ENCODE measurements at regions not wholly inside any gene's neighbourhood (a gene's known extent, or its start where the extent isn't known, plus 50 kb on each side); places are given as distances from the start of the nearest gene placed in this dataset.
"Not testable (repeated sequence)": the region's sequence is repeated elsewhere in the genome, so short reads cannot be mapped to it uniquely, and the experiment has no call there.

DNA sequence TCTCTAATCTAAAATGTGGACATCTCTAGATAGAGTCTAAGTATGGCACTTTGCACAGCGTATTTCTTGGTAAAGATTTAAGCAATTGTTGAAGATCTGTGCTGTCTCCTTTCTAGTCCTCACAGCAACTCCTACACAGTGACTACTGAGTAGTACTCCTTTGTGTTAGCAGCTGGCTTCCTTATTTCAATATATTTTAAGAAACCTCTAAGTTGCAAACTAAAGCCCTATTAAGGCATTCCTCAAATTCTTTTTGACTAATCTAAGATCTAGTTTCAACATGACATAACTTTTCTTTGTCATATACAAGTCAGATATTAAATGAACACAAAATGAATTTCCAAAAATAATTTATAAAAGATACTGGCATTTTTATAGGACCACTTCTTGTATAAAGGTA lies 121.8 kb upstream of the DNAJC10 start:
- no peak for DNase-seq (ENCODE audit: low spot score)

- DNase-seq (ENCODE audit: low spot score) = no peak
Measured at GRCh38 chr2:182595650-182596049, 120.4 kb upstream of the DNAJC10 start.

DNA sequence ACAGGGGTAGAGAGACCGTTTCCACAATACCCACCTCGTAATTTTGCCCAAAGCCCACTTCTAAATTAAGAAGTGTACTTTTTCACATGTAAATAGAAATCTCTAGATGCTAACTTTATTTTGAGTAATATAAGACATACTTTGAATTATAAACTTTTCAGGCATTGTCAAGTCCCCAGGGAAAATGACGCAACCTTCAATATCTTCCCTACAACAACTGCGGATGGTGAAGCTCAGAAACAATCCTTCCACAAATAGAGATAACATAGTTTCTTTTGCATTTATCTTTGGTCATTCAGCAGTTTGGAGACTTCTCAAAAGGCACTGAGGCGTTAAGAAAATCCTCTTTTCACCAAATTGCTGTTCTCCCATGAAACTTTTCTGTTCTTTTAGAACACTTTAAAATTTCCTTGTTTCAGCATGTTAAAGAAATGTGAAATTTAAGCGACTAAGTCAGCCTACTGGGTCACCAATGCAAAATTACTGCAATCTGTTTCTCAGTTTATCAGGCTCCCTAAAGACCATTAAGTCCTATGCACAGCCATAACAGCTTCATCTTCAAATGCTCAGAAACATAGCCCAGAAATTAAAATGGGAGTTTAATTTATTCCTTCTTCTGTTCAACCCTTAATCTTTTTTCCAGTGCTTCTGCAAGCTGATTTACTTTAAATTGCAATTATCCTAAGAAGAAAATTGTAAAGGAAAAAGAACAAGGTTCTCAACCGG lies 118.3 kb upstream of the DNAJC10 start:
- DNase-seq (ENCODE audit: low spot score) = no peak

DNA sequence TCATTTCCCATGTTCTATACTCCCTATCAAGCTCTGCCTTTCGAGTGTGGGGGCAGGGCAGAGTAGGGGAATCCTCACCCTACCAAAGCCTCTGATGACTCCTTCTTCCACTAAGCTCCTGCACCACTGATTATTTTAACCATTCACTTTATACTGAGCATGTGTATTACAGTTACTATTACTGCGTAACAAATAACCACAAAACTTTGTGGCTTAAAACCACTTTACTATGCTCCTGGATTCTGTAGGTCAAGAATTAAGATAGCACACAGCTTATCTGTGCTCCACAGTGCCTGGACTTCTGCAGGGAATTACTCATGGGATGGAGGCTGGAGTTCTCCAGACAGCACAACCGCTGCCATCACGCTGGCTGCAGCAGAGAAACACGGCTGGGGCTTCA lies 117.4 kb upstream of the DNAJC10 start:
- DNase-seq (ENCODE audit: low spot score) = no peak

- DNase-seq (ENCODE audit: low spot score) = no peak
Measured at GRCh38 chr2:182605166-182605565, 110.9 kb upstream of the DNAJC10 start.

DNA sequence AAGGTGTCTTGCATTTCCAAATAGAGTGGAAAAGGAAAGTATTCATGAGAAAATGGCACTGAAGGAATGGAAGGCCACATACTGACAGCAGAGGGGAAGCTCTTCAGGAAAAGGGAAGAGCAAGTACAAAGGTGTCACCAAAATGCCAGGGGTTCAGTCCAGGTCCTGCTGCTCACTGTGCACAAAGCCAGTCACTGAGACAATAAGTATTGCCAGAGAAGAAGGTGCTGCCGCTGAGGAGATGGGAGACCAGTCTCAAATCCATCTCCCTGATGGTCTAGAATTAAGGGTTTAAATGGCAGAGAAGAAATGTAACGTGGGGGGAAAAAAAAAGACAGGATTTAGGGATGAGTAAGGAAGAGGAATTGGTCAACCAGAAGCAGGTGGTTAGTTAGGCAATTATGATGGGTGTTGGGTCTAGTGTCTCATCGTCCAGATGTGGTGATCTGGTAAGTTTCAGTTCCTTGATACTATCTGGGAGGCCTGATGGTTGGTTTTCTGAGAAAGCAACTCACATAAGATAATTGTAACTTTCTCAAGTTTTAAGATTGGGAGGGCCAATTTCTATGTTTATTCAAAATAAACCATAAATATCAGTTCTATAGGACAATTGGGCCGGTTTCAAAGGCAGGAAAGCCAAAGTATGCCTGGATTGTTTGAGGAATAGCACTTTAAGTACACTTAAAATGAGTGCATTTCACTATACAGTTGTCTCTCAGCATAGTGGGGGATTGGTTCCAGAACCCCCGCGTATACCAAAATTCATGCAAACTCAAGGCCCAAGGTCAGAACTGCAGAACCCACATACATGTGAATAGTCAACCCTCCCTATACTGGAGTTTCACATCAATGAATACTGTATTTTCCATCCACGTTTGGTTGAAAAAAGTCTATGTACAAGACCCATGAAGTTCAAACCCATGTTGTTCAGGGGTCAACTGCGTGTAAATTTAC lies 109.1 kb upstream of the DNAJC10 start:
- DNase-seq (ENCODE audit: low spot score) = no peak

- DNase-seq (ENCODE audit: low spot score) = no peak
Measured at GRCh38 chr2:182608181-182608845, 107.7 kb upstream of the DNAJC10 start.

- DNase-seq (ENCODE audit: low spot score) = not testable (repeated sequence)
Measured at GRCh38 chr2:182609005-182609404, 107.1 kb upstream of the DNAJC10 start.

DNA sequence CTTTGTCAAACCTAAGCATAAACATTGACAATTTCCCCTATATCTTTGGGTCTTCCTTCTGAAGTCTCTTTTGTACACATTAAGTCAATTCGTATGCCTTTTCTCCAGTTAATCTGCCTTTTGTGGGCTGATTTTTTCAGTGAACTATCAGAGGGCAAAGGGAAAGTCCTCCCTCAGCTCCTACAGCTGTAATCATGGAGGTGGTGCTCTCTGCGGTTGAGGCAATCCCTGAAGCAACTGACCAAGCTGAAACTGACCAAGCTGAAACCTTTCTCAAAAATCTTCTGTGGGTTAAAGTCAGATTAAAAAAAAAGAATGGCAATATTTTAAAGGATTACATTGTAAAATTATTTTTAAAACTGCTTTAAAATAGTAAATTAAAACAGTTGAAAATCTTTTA lies 105.8 kb upstream of the DNAJC10 start:
- DNase-seq (ENCODE audit: low spot score) = no peak

GRCh38 chr2:182611009-182611408 lies 105.0 kb upstream of the DNAJC10 start:
- DNase-seq (ENCODE audit: low spot score) = no peak

DNA sequence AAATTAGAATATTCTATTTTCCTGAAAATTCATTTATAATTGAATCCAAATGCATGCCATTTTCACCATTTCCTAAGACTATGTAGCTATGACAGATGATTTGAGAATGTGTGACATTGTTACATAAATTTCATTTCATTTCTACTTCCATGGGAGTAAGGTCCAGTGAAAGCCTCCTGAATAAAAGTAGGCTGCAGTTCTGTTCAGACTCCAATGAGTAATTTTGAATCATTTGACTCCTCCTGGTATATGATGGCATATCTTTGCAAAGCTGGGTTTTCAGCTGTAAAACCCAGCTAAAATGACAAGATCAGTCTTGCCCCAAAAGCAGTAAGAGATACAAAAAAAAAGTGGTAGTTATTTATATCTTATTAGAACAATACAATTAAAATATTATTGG lies 101.0 kb upstream of the DNAJC10 start:
- DNase-seq (ENCODE audit: low spot score) = no peak

DNA sequence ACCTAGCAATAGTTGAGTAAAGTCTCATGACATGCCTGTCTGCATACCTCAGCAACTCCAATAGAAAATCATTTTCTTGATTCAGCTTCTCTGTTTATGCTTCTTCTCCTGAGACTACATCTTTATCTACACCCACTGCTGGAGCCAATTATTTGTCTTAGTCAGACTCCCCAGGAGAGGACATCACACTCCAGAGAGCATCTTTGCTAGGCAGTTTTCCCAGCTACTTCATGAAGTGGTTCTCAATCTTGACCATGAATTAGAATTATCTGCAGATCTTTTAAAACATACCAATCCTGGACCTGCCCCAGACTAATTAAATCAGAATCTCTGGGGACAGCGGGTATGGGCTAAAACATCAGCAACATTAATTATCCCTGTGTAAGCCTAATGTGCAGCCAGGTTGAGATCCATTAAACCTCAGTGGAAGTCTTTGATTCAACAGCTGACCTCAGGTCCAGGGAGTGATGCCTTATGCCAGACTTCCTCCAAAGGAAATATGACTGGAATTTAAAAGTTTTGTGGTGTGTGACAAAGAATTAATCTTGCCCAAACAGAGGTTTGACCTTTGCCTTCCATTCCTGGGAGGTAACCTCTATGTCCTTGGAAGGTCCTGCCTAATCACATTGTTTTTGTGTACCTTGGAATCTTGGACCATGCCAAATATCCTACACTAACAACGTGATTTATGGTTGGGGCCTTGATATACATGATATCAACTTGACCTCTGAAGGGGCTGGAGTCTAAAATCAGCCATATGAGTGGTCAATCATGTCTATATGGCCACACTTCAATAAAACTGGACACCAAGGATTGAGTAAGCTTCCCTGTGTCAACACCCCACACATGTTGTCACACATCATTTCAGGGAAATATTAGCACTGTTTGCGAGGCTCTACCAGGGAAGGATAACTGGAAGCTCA lies 99.3 kb upstream of the DNAJC10 start:
- DNase-seq (ENCODE audit: low spot score) = no peak

- peak; percentile 18 for DNase-seq (ENCODE audit: low spot score)
Measured at GRCh38 chr2:182618672-182619079, 97.4 kb upstream of the DNAJC10 start.

GRCh38 chr2:182619276-182619675 lies 96.8 kb upstream of the DNAJC10 start:
- DNase-seq (ENCODE audit: low spot score) = no peak

DNA sequence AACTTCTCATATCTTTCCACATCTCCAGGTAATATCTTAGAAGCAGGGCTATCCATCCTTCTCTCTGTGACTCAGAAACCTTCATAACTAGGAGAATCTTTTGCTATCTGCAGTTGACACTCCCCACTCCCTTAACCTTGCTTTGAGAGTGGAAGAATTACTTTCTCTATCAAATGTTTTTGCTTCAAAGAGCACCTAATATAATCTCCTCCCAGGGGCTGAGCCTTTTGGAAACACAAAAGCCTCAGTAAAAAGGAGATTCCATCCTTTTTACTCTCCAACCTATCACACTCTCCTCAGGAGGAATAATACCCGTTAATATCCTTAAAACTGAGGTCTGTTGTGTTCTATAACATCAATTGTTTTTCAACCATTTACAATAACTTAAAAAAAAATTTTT lies 94.9 kb upstream of the DNAJC10 start:
- DNase-seq (ENCODE audit: low spot score) = no peak

- DNase-seq (ENCODE audit: low spot score) = no peak
Measured at GRCh38 chr2:182621810-182622209, 94.2 kb upstream of the DNAJC10 start.

- no peak for DNase-seq (ENCODE audit: low spot score)
Measured at GRCh38 chr2:182622231-182622630, 93.8 kb upstream of the DNAJC10 start.

DNA sequence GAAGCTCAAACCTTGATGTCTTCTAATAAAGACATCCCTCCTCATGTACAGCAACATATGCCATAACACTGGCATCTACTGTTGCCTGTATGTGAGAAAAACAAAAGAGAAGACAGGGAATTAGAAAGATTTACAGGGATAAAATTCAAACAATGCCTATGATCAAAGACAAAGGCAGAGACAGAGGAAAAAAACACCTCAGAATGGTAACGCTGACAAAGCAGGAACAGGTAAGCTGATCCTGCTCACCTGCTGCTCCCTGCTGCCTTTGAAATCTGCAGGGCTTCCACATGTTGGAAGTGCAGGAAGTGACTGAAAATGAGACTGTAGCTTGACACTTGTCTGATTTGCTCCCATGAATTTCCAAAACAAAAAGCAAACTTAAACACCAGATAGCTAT lies 90.2 kb upstream of the DNAJC10 start:
- no peak for DNase-seq (ENCODE audit: low spot score)

DNA sequence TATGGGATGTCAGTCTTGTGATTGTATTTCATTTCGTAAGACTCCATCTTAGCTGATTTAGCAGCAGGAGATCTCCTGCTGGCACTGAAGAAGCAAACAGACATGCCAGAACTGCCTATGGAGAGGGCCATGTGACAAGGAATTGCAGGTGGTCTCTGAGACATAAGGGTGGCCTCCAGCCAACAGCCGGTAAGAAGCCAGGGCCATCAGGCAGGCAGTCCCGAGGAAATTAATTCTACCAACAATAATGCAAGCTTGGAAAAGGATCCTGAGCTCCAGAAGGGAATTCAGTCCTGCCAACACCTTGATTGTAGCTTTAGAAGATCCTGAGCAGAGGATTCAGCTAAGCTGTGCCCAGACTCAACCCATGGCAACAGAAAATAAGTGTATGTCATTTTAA lies 87.1 kb upstream of the DNAJC10 start:
- DNase-seq (ENCODE audit: low spot score) = no peak

GRCh38 chr2:182630207-182630606 lies 85.8 kb upstream of the DNAJC10 start:
- DNase-seq (ENCODE audit: low spot score) = no peak

- no peak for DNase-seq (ENCODE audit: low spot score)
Measured at GRCh38 chr2:182631299-182631698, 84.8 kb upstream of the DNAJC10 start.
